ENCODE measurements at regions not wholly inside any gene's neighbourhood (a gene's known extent, or its start where the extent isn't known, plus 50 kb on each side); places are given as distances from the start of the nearest gene placed in this dataset.
A peak's percentile ranks its signal among the peaks of the same experiment; 100 is the strongest.

GRCh38 chr2:238684362-238685326 is 163.2 kb upstream of the TWIST2 start:
- peak in 1 of 56 donors; percentile 12 for DNase-seq

- no peak for DNase-seq
These were observed 162.6 kb upstream of the TWIST2 start for GRCh38 chr2:238685327-238685709.

GRCh38 chr2:238685713-238686112 is 162.2 kb upstream of the TWIST2 start:
- DNase-seq: no peak

- no peak for DNase-seq
These were observed 161.7 kb upstream of the TWIST2 start for GRCh38 chr2:238686223-238686622.

GRCh38 chr2:238688193-238689153 is 159.4 kb upstream of the TWIST2 start:
- no peak for DNase-seq

GRCh38 chr2:238689331-238689730 is 158.6 kb upstream of the TWIST2 start:
- DNase-seq: no peak

- no peak for DNase-seq
These were observed 158.0 kb upstream of the TWIST2 start for GRCh38 chr2:238689871-238690389.

- no peak for DNase-seq
These were observed 157.4 kb upstream of the TWIST2 start for GRCh38 chr2:238690511-238690910.

- DNase-seq: no peak
These were observed 156.0 kb upstream of the TWIST2 start for GRCh38 chr2:238691596-238692491.

- DNase-seq: no peak
These were observed 155.3 kb upstream of the TWIST2 start for GRCh38 chr2:238692562-238692961.

- no peak for DNase-seq
These were observed 154.4 kb upstream of the TWIST2 start for GRCh38 chr2:238693337-238694093.

- DNase-seq: no peak
These were observed 153.6 kb upstream of the TWIST2 start for GRCh38 chr2:238694136-238694755.

GRCh38 chr2:238694922-238695321 is 153.0 kb upstream of the TWIST2 start:
- DNase-seq: no peak

GRCh38 chr2:238695538-238695937 is 152.3 kb upstream of the TWIST2 start:
- peak in 1 of 56 donors; percentile 18 for DNase-seq

- no peak for DNase-seq
These were observed 151.6 kb upstream of the TWIST2 start for GRCh38 chr2:238696331-238696730.

GRCh38 chr2:238696786-238697185 is 151.1 kb upstream of the TWIST2 start:
- DNase-seq: no peak

- no peak for DNase-seq
These were observed 150.5 kb upstream of the TWIST2 start for GRCh38 chr2:238697193-238698071.

GRCh38 chr2:238698072-238698352 is 149.9 kb upstream of the TWIST2 start:
- no peak for DNase-seq
